Liver (tissue), 8 donors: ENCODE measurements at regions not wholly inside any gene's neighbourhood (a gene's known extent, or its start where the extent isn't known, plus 50 kb on each side); places are given as distances from the start of the nearest gene placed in this dataset.

Source experiments
- DNase-seq: peaks from one replicate; pipeline ENCODE4 v3.0.0-alpha.2; 2017; ENCODE audit warnings: low spot score
- H3K27ac ChIP-seq, 2 donors: one replicate each; pipeline ENCODE4 v1.7.0; 2013; ENCODE audit warnings: inconsistent platforms in 2 of 2, low read length in 2 of 2, control low read depth in 1 of 2, low read depth in 1 of 2, mild to moderate bottlenecking in 1 of 2
- H3K27me3 ChIP-seq, 4 donors: one replicate each; pipeline versions ENCODE4 v1.6.1 to v1.7.0; 2013; ENCODE audit warnings: low read length in 3 of 4, inconsistent platforms in 1 of 4, mild to moderate bottlenecking in 1 of 4, moderate library complexity in 1 of 4; ENCODE audit not compliant: control insufficient read depth in 4 of 4, insufficient read depth in 4 of 4
- H3K36me3 ChIP-seq, 4 donors: one replicate each; pipeline versions ENCODE4 v1.6.1 to v1.7.0; 2013; ENCODE audit warnings: low read length in 3 of 4, mild to moderate bottlenecking in 3 of 4, low read depth in 1 of 4, moderate library complexity in 1 of 4; ENCODE audit not compliant: control insufficient read depth in 4 of 4, insufficient read depth in 3 of 4
- H3K4me1 ChIP-seq, 4 donors: one replicate each; pipeline versions ENCODE4 v1.6.1 to v1.7.0; 2013; ENCODE audit warnings: low read length in 3 of 4, mild to moderate bottlenecking in 3 of 4, moderate library complexity in 1 of 4; ENCODE audit not compliant: control insufficient read depth in 4 of 4, insufficient read depth in 4 of 4
- H3K4me3 ChIP-seq, 3 donors: one replicate each; pipeline versions ENCODE4 v1.6.1 to v1.7.0; 2013; ENCODE audit warnings: low read length in 3 of 3, control low read depth in 1 of 3, low read depth in 1 of 3, mild to moderate bottlenecking in 1 of 3
- H3K9ac ChIP-seq, 2 donors: one replicate each; pipeline ENCODE4 v1.7.0; 2013; ENCODE audit warnings: low read length in 2 of 2, mild to moderate bottlenecking in 2 of 2, moderate library complexity in 2 of 2, control low read depth in 1 of 2, low read depth in 1 of 2
- H3K9me3 ChIP-seq, 4 donors: one replicate each; pipeline versions ENCODE4 v1.6.1 to v1.7.0; 2013; ENCODE audit warnings: low read length in 3 of 4; ENCODE audit not compliant: control insufficient read depth in 4 of 4
- EGR1 ChIP-seq, 2 donors: IDR thresholded peaks; 2 replicates each; pipeline ENCODE4 v1.6.1; 2016 to 2018; ENCODE audit warnings: antibody characterized with exemption in 2 of 2, low read depth in 2 of 2
- FOXA1 ChIP-seq: IDR thresholded peaks from 2 replicates; pipeline ENCODE4 v1.6.1; 2016; ENCODE audit warnings: antibody characterized with exemption
- FOXA2 ChIP-seq: IDR thresholded peaks from 2 replicates; pipeline ENCODE4 v1.6.1; 2016; ENCODE audit warnings: antibody characterized with exemption
- GABPA ChIP-seq, 2 donors: IDR thresholded peaks in 1 of 2; conservative IDR thresholded peaks in 1 of 2; 2 replicates each; pipeline ENCODE4 v1.6.1; 2016; ENCODE audit warnings: antibody characterized with exemption in 2 of 2, mild to moderate bottlenecking in 1 of 2, moderate library complexity in 1 of 2
- HNF4A ChIP-seq, 2 donors: conservative IDR thresholded peaks; 2 replicates each; pipeline ENCODE4 v1.6.1; 2016; ENCODE audit warnings: antibody characterized with exemption in 2 of 2, mild to moderate bottlenecking in 2 of 2
- HNF4G ChIP-seq: IDR thresholded peaks from 2 replicates; pipeline ENCODE4 v1.6.1; 2016; ENCODE audit warnings: antibody characterized with exemption
- JUND ChIP-seq, 2 donors: IDR thresholded peaks; 2 replicates each; pipeline ENCODE4 v1.6.1; 2016; ENCODE audit warnings: antibody characterized with exemption in 2 of 2
- NR2F2 ChIP-seq: IDR thresholded peaks from 2 replicates; pipeline ENCODE4 v1.6.1; 2016; ENCODE audit warnings: antibody characterized with exemption
- RAD21 ChIP-seq, 2 donors: IDR thresholded peaks; 2 replicates each; pipeline ENCODE4 v1.6.1; 2016; ENCODE audit warnings: antibody characterized with exemption in 2 of 2, mild to moderate bottlenecking in 2 of 2
- REST ChIP-seq: IDR thresholded peaks from 2 replicates; pipeline ENCODE4 v1.6.1; 2016; ENCODE audit warnings: antibody characterized with exemption, mild to moderate bottlenecking
- RXRA ChIP-seq, 2 donors: IDR thresholded peaks; 2 replicates each; pipeline ENCODE4 v1.6.1; 2017 to 2018; ENCODE audit warnings: antibody characterized with exemption in 2 of 2, mild to moderate bottlenecking in 1 of 2
- SP1 ChIP-seq: IDR thresholded peaks from 2 replicates; pipeline ENCODE4 v1.6.1; 2018; ENCODE audit warnings: antibody characterized with exemption, mild to moderate bottlenecking
- TAF1 ChIP-seq: conservative IDR thresholded peaks from 2 replicates; pipeline ENCODE4 v1.6.1; 2016; ENCODE audit warnings: antibody characterized with exemption, mild to moderate bottlenecking
- YY1 ChIP-seq: IDR thresholded peaks from 2 replicates; pipeline ENCODE4 v1.6.1; 2016; ENCODE audit warnings: antibody characterized with exemption, mild to moderate bottlenecking
- WGBS: extraction: QIAGEN DNeasy Blood & Tissue Kit; methylation state at CpG from one replicate; pipeline ENCODE4 v1.1.7; 2013; 5-methylcytosine and 5-hydroxymethylcytosine counted together
- TF ChIP-seq, protein P1 (sequence below): IDR thresholded peaks from 2 replicates; pipeline ENCODE4 v1.6.1; 2016; ENCODE audit warnings: antibody characterized with exemption
- TF ChIP-seq, protein P2 (sequence below): fragments of 150-350 bp; IDR thresholded peaks from 2 replicates; pipeline ENCODE4 v1.5.1; 2017; ENCODE audit warnings: improper control_type of control experiment, low read depth, low read length; ENCODE audit not compliant: missing input control
- TF ChIP-seq, protein P3 (sequence below): IDR thresholded peaks from 2 replicates; pipeline ENCODE4 v1.6.1; 2016; ENCODE audit warnings: antibody characterized with exemption
- TF ChIP-seq, protein P4 (sequence below): IDR thresholded peaks from 2 replicates; pipeline ENCODE4 v1.6.1; 2016; ENCODE audit warnings: antibody characterized with exemption
- donor health status: healthy.
- donor health status: healthy.
- donor health status: healthy.
- donor health status: healthy.
- donor health status: healthy.

- WGBS, result 38% methylated on average over 1 of the region's 1 CpG
- peaks cover 11 to 36% (median 21%) of the 10 kb centered on the region in 4 donors for H3K4me1 ChIP-seq
- peak overlapping the region in 1 of 2 donors; percentile 68 for H3K27ac ChIP-seq
- H3K4me3 ChIP-seq, result no peak overlapping the region
- DNase-seq, result no peak
- no peaks in the 10 kb centered on the region for H3K36me3 ChIP-seq
- no peaks in the 10 kb centered on the region for H3K9me3 ChIP-seq
- no peaks in the 10 kb centered on the region for H3K27me3 ChIP-seq
- no peak overlapping the region for H3K9ac ChIP-seq
- peak in 1 of 2 donors; percentile 17 for TF ChIP-seq JUND (IDR thresholded peaks at IDR 0.05)
- peak; percentile 29 to 53 for TF ChIP-seq RAD21 (IDR thresholded peaks at IDR 0.05)
- TF ChIP-seq, protein P1, sequence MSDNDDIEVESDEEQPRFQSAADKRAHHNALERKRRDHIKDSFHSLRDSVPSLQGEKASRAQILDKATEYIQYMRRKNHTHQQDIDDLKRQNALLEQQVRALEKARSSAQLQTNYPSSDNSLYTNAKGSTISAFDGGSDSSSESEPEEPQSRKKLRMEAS, result no peak
- TF ChIP-seq TAF1, result no peak
- TF ChIP-seq HNF4A (conservative IDR thresholded peaks at IDR 0.05), result peak; percentile 63 to 70
- TF ChIP-seq RXRA (IDR thresholded peaks at IDR 0.05), result peak; percentile 88 to 94
- TF ChIP-seq YY1, result peak; percentile 44
- TF ChIP-seq REST, result no peak
- no peak for TF ChIP-seq NR2F2
- peak; percentile 63 for TF ChIP-seq SP1
These were observed 103.5 kb downstream of the SNX18 start for GRCh38 chr5:54621048-54621447.

DNA sequence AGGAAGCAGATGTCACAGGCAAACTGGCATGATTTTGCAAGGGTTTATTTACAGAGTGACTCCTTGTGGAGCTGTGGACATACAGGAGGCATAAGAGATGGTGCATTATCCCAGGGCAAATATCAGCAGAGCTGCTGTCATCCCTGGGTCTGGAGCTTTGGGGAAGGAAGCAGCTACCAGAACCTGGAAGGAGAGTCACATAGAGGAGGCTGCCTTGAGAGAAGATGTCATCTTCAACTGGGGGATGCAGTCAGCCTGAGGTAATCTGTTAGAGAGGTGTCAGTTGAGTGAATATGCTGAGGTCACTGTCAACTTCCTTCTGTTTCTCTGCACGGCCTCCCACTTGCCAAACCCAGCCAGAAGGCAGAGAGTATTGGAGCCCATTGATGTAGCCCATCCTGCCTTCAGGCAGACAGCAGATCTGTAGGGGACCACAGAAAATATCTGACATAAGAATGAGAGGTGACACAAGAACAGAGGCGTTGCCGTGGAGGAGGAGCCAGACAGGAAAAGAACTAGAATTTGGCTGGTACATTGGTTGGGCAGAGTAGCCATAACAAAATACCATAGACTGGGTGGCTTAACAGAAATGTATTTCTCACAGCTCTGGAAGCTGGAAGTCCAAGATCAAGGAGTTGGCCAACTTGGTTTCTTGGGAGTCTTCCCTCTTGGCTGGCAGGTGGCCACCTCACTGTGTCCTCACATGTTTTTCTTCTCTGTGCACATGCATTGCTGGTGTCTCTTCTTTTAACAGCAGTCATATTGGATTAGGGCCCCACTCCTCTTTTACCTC lies 102.8 kb downstream of the SNX18 start:
- H3K4me3 ChIP-seq, result no peak overlapping the region
- no peak overlapping the region for H3K9ac ChIP-seq
- no peaks in the 10 kb centered on the region for H3K36me3 ChIP-seq
- H3K4me1 ChIP-seq, result peaks cover 11 to 36% (median 25%) of the 10 kb centered on the region in 4 donors
- DNase-seq, result no peak
- WGBS, result 87% methylated on average over 3 of the region's 3 CpGs
- peak overlapping the region; percentile 22 to 68 for H3K27ac ChIP-seq
- no peaks in the 10 kb centered on the region for H3K27me3 ChIP-seq
- no peak for TF ChIP-seq YY1
- TF ChIP-seq RXRA (IDR thresholded peaks at IDR 0.05), result peak in 1 of 2 donors; percentile 9
- TF ChIP-seq, protein P2, sequence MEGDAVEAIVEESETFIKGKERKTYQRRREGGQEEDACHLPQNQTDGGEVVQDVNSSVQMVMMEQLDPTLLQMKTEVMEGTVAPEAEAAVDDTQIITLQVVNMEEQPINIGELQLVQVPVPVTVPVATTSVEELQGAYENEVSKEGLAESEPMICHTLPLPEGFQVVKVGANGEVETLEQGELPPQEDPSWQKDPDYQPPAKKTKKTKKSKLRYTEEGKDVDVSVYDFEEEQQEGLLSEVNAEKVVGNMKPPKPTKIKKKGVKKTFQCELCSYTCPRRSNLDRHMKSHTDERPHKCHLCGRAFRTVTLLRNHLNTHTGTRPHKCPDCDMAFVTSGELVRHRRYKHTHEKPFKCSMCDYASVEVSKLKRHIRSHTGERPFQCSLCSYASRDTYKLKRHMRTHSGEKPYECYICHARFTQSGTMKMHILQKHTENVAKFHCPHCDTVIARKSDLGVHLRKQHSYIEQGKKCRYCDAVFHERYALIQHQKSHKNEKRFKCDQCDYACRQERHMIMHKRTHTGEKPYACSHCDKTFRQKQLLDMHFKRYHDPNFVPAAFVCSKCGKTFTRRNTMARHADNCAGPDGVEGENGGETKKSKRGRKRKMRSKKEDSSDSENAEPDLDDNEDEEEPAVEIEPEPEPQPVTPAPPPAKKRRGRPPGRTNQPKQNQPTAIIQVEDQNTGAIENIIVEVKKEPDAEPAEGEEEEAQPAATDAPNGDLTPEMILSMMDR, result no peak
- no peak for TF ChIP-seq HNF4G
- TF ChIP-seq TAF1, result no peak
- peak; percentile 35 for TF ChIP-seq FOXA2
- TF ChIP-seq EGR1 (IDR thresholded peaks at IDR 0.05; ENCODE audit: low read depth in 2 of 2), result no peak
- TF ChIP-seq, protein P1, result no peak
- no peak for TF ChIP-seq REST
- TF ChIP-seq, protein P3, sequence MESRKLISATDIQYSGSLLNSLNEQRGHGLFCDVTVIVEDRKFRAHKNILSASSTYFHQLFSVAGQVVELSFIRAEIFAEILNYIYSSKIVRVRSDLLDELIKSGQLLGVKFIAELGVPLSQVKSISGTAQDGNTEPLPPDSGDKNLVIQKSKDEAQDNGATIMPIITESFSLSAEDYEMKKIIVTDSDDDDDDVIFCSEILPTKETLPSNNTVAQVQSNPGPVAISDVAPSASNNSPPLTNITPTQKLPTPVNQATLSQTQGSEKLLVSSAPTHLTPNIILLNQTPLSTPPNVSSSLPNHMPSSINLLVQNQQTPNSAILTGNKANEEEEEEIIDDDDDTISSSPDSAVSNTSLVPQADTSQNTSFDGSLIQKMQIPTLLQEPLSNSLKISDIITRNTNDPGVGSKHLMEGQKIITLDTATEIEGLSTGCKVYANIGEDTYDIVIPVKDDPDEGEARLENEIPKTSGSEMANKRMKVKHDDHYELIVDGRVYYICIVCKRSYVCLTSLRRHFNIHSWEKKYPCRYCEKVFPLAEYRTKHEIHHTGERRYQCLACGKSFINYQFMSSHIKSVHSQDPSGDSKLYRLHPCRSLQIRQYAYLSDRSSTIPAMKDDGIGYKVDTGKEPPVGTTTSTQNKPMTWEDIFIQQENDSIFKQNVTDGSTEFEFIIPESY, result no peak
- TF ChIP-seq, protein P4, sequence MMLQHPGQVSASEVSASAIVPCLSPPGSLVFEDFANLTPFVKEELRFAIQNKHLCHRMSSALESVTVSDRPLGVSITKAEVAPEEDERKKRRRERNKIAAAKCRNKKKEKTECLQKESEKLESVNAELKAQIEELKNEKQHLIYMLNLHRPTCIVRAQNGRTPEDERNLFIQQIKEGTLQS, result no peak
- TF ChIP-seq JUND (IDR thresholded peaks at IDR 0.05), result peak in 1 of 2 donors; percentile 39
- TF ChIP-seq FOXA1, result peak; percentile 24
- TF ChIP-seq GABPA (IDR thresholded peaks at IDR 0.05 in 1 of 2, conservative IDR thresholded peaks at IDR 0.05 in 1 of 2), result no peak
- no peak for TF ChIP-seq SP1
- peak in 1 of 2 donors; percentile 16 for TF ChIP-seq HNF4A (conservative IDR thresholded peaks at IDR 0.05)
- TF ChIP-seq NR2F2, result no peak
- peak in 1 of 2 donors; percentile 32 for TF ChIP-seq RAD21 (IDR thresholded peaks at IDR 0.05)
- no peaks in the 10 kb centered on the region for H3K9me3 ChIP-seq
